ENCODE measurements at regions not wholly inside any gene's neighbourhood (a gene's known extent, or its start where the extent isn't known, plus 50 kb on each side); places are given as distances from the start of the nearest gene placed in this dataset.

- no peak overlapping the region for H3K4me3 ChIP-seq (ENCODE audit: low read depth, low read length, poor library complexity, severe bottlenecking)
- H3K79me2 ChIP-seq (ENCODE audit: insufficient read depth, low read length): no peaks in the 10 kb centered on the region
- H3K36me3 ChIP-seq (ENCODE audit: insufficient read depth, low read length): no peaks in the 10 kb centered on the region
- H3K27ac ChIP-seq (ENCODE audit: low read depth, low read length, poor library complexity, severe bottlenecking): no peak overlapping the region
- no peaks in the 10 kb centered on the region for H3F3A ChIP-seq (ENCODE audit: insufficient read depth, low read length)
- no peaks in the 10 kb centered on the region for H3K9me3 ChIP-seq (ENCODE audit: low read length)
- no peaks in the 10 kb centered on the region for H3K4me1 ChIP-seq (ENCODE audit: insufficient read depth, low read length, severe bottlenecking)
- no peaks in the 10 kb centered on the region for H3K9me2 ChIP-seq (ENCODE audit: low read depth, low read length)
- no peaks in the 10 kb centered on the region for H3K27me3 ChIP-seq (ENCODE audit: insufficient read depth, low read length)
- no peak overlapping the region for H2AFZ ChIP-seq (ENCODE audit: low read length)
- no peak overlapping the region for H3K4me2 ChIP-seq (ENCODE audit: low read length)
- no peak for TF ChIP-seq CTCF (IDR thresholded peaks at IDR 0.05; ENCODE audit: low read length)
- no peak for TF ChIP-seq EZH2 (IDR thresholded peaks at IDR 0.05; ENCODE audit: borderline replicate concordance, low read length)
- no peak overlapping the region for H3K9ac ChIP-seq (ENCODE audit: low read length)
- no peaks in the 10 kb centered on the region for H4K20me1 ChIP-seq (ENCODE audit: insufficient read depth, low read length)
These were observed 567.4 kb upstream of the CITED2 start for GRCh38 chr6:139941826-139942225.

GRCh38 chr6:139940741-139941729, 566.6 kb upstream of the CITED2 start:
- no peaks in the 10 kb centered on the region for H3K9me3 ChIP-seq (ENCODE audit: low read length)
- no peak overlapping the region for H3K9ac ChIP-seq (ENCODE audit: low read length)
- no peaks in the 10 kb centered on the region for H3K36me3 ChIP-seq (ENCODE audit: insufficient read depth, low read length)
- TF ChIP-seq EZH2 (IDR thresholded peaks at IDR 0.05; ENCODE audit: borderline replicate concordance, low read length): no peak
- TF ChIP-seq CTCF (IDR thresholded peaks at IDR 0.05; ENCODE audit: low read length): no peak
- no peaks in the 10 kb centered on the region for H3K4me1 ChIP-seq (ENCODE audit: insufficient read depth, low read length, severe bottlenecking)
- H3K9me2 ChIP-seq (ENCODE audit: low read depth, low read length): no peaks in the 10 kb centered on the region
- H3F3A ChIP-seq (ENCODE audit: insufficient read depth, low read length): no peaks in the 10 kb centered on the region
- no peaks in the 10 kb centered on the region for H3K27me3 ChIP-seq (ENCODE audit: insufficient read depth, low read length)
- H3K4me3 ChIP-seq (ENCODE audit: low read depth, low read length, poor library complexity, severe bottlenecking): no peak overlapping the region
- no peaks in the 10 kb centered on the region for H4K20me1 ChIP-seq (ENCODE audit: insufficient read depth, low read length)
- no peak overlapping the region for H3K27ac ChIP-seq (ENCODE audit: low read depth, low read length, poor library complexity, severe bottlenecking)
- no peak overlapping the region for H2AFZ ChIP-seq (ENCODE audit: low read length)
- no peaks in the 10 kb centered on the region for H3K79me2 ChIP-seq (ENCODE audit: insufficient read depth, low read length)
- H3K4me2 ChIP-seq (ENCODE audit: low read length): no peak overlapping the region

- no peak overlapping the region for H3K27ac ChIP-seq (ENCODE audit: low read depth, low read length, poor library complexity, severe bottlenecking)
- H3K79me2 ChIP-seq (ENCODE audit: insufficient read depth, low read length): no peaks in the 10 kb centered on the region
- no peaks in the 10 kb centered on the region for H3K4me1 ChIP-seq (ENCODE audit: insufficient read depth, low read length, severe bottlenecking)
- TF ChIP-seq CTCF (IDR thresholded peaks at IDR 0.05; ENCODE audit: low read length): no peak
- no peak for TF ChIP-seq EZH2 (IDR thresholded peaks at IDR 0.05; ENCODE audit: borderline replicate concordance, low read length)
- H2AFZ ChIP-seq (ENCODE audit: low read length): no peak overlapping the region
- H3K4me3 ChIP-seq (ENCODE audit: low read depth, low read length, poor library complexity, severe bottlenecking): no peak overlapping the region
- no peaks in the 10 kb centered on the region for H3K27me3 ChIP-seq (ENCODE audit: insufficient read depth, low read length)
- H3K9me2 ChIP-seq (ENCODE audit: low read depth, low read length): no peaks in the 10 kb centered on the region
- no peak overlapping the region for H3K4me2 ChIP-seq (ENCODE audit: low read length)
- H3K9me3 ChIP-seq (ENCODE audit: low read length): no peaks in the 10 kb centered on the region
- no peaks in the 10 kb centered on the region for H4K20me1 ChIP-seq (ENCODE audit: insufficient read depth, low read length)
- no peaks in the 10 kb centered on the region for H3K36me3 ChIP-seq (ENCODE audit: insufficient read depth, low read length)
- no peaks in the 10 kb centered on the region for H3F3A ChIP-seq (ENCODE audit: insufficient read depth, low read length)
- no peak overlapping the region for H3K9ac ChIP-seq (ENCODE audit: low read length)
These were observed 564.9 kb upstream of the CITED2 start for GRCh38 chr6:139939189-139939979.
